IMR-90 (cell line): ENCODE measurements at regions not wholly inside any gene's neighbourhood (a gene's known extent, or its start where the extent isn't known, plus 50 kb on each side); places are given as distances from the start of the nearest gene placed in this dataset.

Experiments
- ATAC-seq: fragments of 200-7000 bp; cut with Tn5 transposase; 2 replicates; pipeline ENCODE4 v1.9.1; 2020; ENCODE audit warnings: low read depth, mild to moderate bottlenecking, moderate library complexity
- BruUV-seq: library from RNA; stranded (reverse); fragments of 400-500 nt; replicated peaks from 2 replicates; lab custom pipeline; 2021; lab: Mats Ljungman, UMichigan
- CTCF ChIA-PET: fragments of 300-600 bp; formaldehyde crosslinking; extraction: SDS; loops from one replicate; lab custom pipeline; 2021; ENCODE audit warnings: antibody characterized with exemption; lab: Yijun Ruan, JAX
- POLR2A ChIA-PET: fragments of 300-600 bp; sonication (Branson Sonifier 250); formaldehyde crosslinking; loops from one replicate; lab custom pipeline; 2022; ENCODE audit warnings: antibody characterized with exemption; ENCODE audit not compliant: unreplicated experiment; lab: Charles Lee
- DNase-seq: peaks from one replicate; pipeline ENCODE4 v3.0.0; 2013
- H2AFZ ChIP-seq: replicated peaks from 2 replicates; pipeline ENCODE3; 2013; ENCODE audit warnings: low read length, mild to moderate bottlenecking; ENCODE audit not compliant: poor library complexity
- H2AK5ac ChIP-seq: 2 replicates; pipeline ENCODE4 v1.6.1; 2013; ENCODE audit warnings: low read depth, low read length, inconsistent platforms
- H2AK9ac ChIP-seq: replicated peaks from 2 replicates; pipeline ENCODE3; 2013; ENCODE audit warnings: mild to moderate bottlenecking, low read depth, low read length, moderate library complexity; ENCODE audit not compliant: poor library complexity
- H2BK120ac ChIP-seq: 2 replicates; pipeline ENCODE4 v1.6.1; 2013; ENCODE audit warnings: low read depth, low read length, inconsistent platforms
- H2BK15ac ChIP-seq: 3 replicates; pipeline ENCODE4 v1.6.1; 2013; ENCODE audit warnings: low read depth, low read length, inconsistent platforms
- H2BK20ac ChIP-seq: 2 replicates; pipeline ENCODE4 v1.6.1; 2013; ENCODE audit warnings: low read depth, mild to moderate bottlenecking, inconsistent platforms, low read length, moderate library complexity
- H2BK5ac ChIP-seq: 2 replicates; pipeline ENCODE4 v1.6.1; 2013; ENCODE audit warnings: mild to moderate bottlenecking, low read depth, low read length, inconsistent platforms; ENCODE audit not compliant: poor library complexity, severe bottlenecking
- H3K14ac ChIP-seq: replicated peaks from 2 replicates; pipeline ENCODE4 v1.6.1; 2013; ENCODE audit warnings: low read depth, low read length, inconsistent platforms
- H3K18ac ChIP-seq: 2 replicates; pipeline ENCODE4 v1.6.1; 2013; ENCODE audit warnings: low read depth, low read length, control low read depth
- H3K23ac ChIP-seq: 2 replicates; pipeline ENCODE4 v1.6.1; 2013; ENCODE audit warnings: low read depth, low read length, inconsistent platforms
- H3K27ac ChIP-seq: 2 replicates; pipeline ENCODE4 v1.5.1; 2013; ENCODE audit warnings: mild to moderate bottlenecking, control low read depth, low read length; ENCODE audit not compliant: insufficient read depth
- H3K27me3 ChIP-seq: 2 replicates; pipeline ENCODE4 v1.6.1; 2013; ENCODE audit warnings: low read length; ENCODE audit not compliant: control insufficient read depth, insufficient read depth
- H3K36me3 ChIP-seq: 2 replicates; pipeline ENCODE4 v1.6.1; 2013; ENCODE audit warnings: low read length, mixed read lengths; ENCODE audit not compliant: control insufficient read depth, insufficient read depth
- H3K4ac ChIP-seq: 2 replicates; pipeline ENCODE4 v1.6.1; 2013; ENCODE audit warnings: low read depth, low read length, inconsistent platforms
- H3K4me1 ChIP-seq: 2 replicates; pipeline ENCODE4 v1.6.1; 2013; ENCODE audit warnings: low read length, mixed read lengths; ENCODE audit not compliant: control insufficient read depth, insufficient read depth
- H3K4me2 ChIP-seq: 2 replicates; pipeline ENCODE4 v1.6.1; 2013; ENCODE audit warnings: low read depth, mild to moderate bottlenecking, control low read depth, low read length, moderate library complexity
- H3K4me3 ChIP-seq: 2 replicates; pipeline ENCODE4 v1.5.1; 2013; ENCODE audit warnings: low read depth, mild to moderate bottlenecking, control low read depth, low read length, moderate library complexity; ENCODE audit not compliant: insufficient read depth
- H3K56ac ChIP-seq: 2 replicates; pipeline ENCODE4 v1.6.1; 2013; ENCODE audit warnings: low read length, inconsistent platforms; ENCODE audit not compliant: insufficient read depth; ENCODE audit errors: extremely low read depth
- H3K79me1 ChIP-seq, 2 experiments: 2 replicates each; pipeline ENCODE4 v1.6.1; 2013; ENCODE audit warnings: low read length in 2 of 2, inconsistent platforms in 1 of 2, low read depth in 1 of 2
- H3K9ac ChIP-seq: 2 replicates; pipeline ENCODE4 v1.6.1; 2013; ENCODE audit warnings: low read depth, low read length, control low read depth
- H3K9me1 ChIP-seq: 2 replicates; pipeline ENCODE4 v1.6.1; 2013; ENCODE audit warnings: low read length, inconsistent platforms; ENCODE audit not compliant: insufficient read depth
- H3K9me3 ChIP-seq: 2 replicates; pipeline ENCODE4 v1.6.1; 2013; ENCODE audit warnings: low read length; ENCODE audit not compliant: control insufficient read depth, insufficient read depth
- H4K20me1 ChIP-seq: 2 replicates; pipeline ENCODE4 v1.6.1; 2013; ENCODE audit warnings: low read length, inconsistent platforms; ENCODE audit not compliant: insufficient read depth
- H4K5ac ChIP-seq: 2 replicates; pipeline ENCODE4 v1.6.1; 2013; ENCODE audit warnings: mild to moderate bottlenecking, low read depth, low read length, control low read depth
- H4K8ac ChIP-seq, 2 experiments: 2 replicates each; pipeline ENCODE4 v1.6.1; 2013; ENCODE audit warnings: low read depth in 2 of 2, low read length in 2 of 2, control low read depth in 1 of 2, inconsistent platforms in 1 of 2
- H4K91ac ChIP-seq: 2 replicates; pipeline ENCODE4 v1.6.1; 2013; ENCODE audit warnings: low read depth, low read length, inconsistent platforms; ENCODE audit not compliant: insufficient read depth
- BHLHE40 ChIP-seq: fragments of 150-350 bp; IDR thresholded peaks from 2 replicates; pipeline ENCODE4 v1.6.1; 2016; ENCODE audit warnings: mild to moderate bottlenecking, low read depth, low read length
- MXI1 ChIP-seq: IDR thresholded peaks from 2 replicates; pipeline ENCODE4 v1.6.1; 2012; ENCODE audit warnings: low read depth, mild to moderate bottlenecking, low read length, moderate library complexity, borderline replicate concordance
- POLR2A ChIP-seq: IDR thresholded peaks from 2 replicates; pipeline ENCODE4 v1.6.1; 2012; ENCODE audit warnings: mild to moderate bottlenecking, low read depth, low read length
- RCOR1 ChIP-seq: IDR thresholded peaks from 2 replicates; pipeline ENCODE4 v1.6.1; 2012; ENCODE audit warnings: mild to moderate bottlenecking, low read length, improper control_type of control experiment; ENCODE audit not compliant: insufficient replicate concordance
- WGBS, 2 experiments: methylation state at CpG; one replicate each; pipeline versions ENCODE4 v1.1.5 to v1.1.7; 2013; ENCODE audit warnings: missing lambda C conversion rate in 2 of 2; ENCODE audit not compliant: insufficient read length in 1 of 2; ENCODE audit errors: extremely low coverage in 2 of 2; 5-methylcytosine and 5-hydroxymethylcytosine counted together
- dilution Hi-C: fragments of 300-500 bp; cut with HindIII; formaldehyde crosslinking; loops from one replicate; pipeline ENCODE4 v1.14.3; 2018; ENCODE audit warnings: low sequenced_read_pairs; ENCODE audit not compliant: unreplicated experiment
- in situ Hi-C: fragments of 300-500 bp; cut with MboI; formaldehyde crosslinking; loops from 3 replicates; pipeline ENCODE4 v1.14.3; 2019; ENCODE audit warnings: low sequenced_read_pairs, inconsistent platforms, mixed read lengths
- intact Hi-C: fragments of 100-400 bp; cut with micrococcal nuclease; formaldehyde crosslinking; loops from 2 replicates; pipeline ENCODE4 v1.10.0; 2022

DNA sequence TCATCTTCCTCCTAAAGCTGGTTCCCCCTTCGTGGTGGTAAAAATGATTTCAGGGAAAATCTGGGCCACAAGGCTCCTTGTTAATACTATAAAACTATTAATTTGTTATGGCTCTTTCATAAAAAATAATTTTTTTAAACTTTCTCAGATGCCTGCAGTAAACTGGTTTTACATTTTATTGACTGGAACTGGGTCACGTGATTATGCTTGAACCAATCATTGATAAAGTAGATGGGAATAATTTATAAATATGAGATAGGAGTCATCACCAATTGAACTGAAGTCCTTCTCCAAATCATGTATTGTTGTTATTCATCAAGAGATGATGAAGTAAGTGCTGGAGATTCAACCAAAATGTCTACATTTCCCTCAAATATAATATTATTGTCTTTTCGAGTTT lies 138.4 kb downstream of the SLC17A6 start:
- ATAC-seq: no peak
- no peak overlapping the region for H3K23ac ChIP-seq
- in situ Hi-C loops: no loop called here

More for the DNA sequence above, 138.4 kb downstream of the SLC17A6 start:
- Histone ChIP-seq H2BK5ac (no peak overlapping the region), H2AK9ac (no peak overlapping the region), H3K36me3 (no peaks in the 10 kb centered on the region), H3K14ac (no peak overlapping the region), H2BK120ac (no peak overlapping the region), H2AFZ (no peak overlapping the region), H4K91ac (no peak overlapping the region), H3K4me3 (no peak overlapping the region), H3K9me1 (no peaks in the 10 kb centered on the region), H3K18ac (no peak overlapping the region), H3K4me1 (no peaks in the 10 kb centered on the region), H3K27ac (no peak overlapping the region), H2BK20ac (no peak overlapping the region), H4K20me1 (no peaks in the 10 kb centered on the region), H3K4me2 (no peak overlapping the region), H4K5ac (no peak overlapping the region), H2AK5ac (no peak overlapping the region), H3K4ac (no peak overlapping the region), H2BK15ac (no peak overlapping the region), H4K8ac (no peak overlapping the region), H3K79me1 (no peaks in the 10 kb centered on the region), H3K56ac (no peak overlapping the region), H3K9ac (no peak overlapping the region), H3K27me3 (no peaks in the 10 kb centered on the region), H3K9me3 (no peaks in the 10 kb centered on the region)
- TF ChIP-seq RCOR1 (no peak), POLR2A (no peak), MXI1 (no peak), BHLHE40 (no peak)
- no CpG with 5 or more reads among the region's 3 CpGs for WGBS, 2 experiments
- intact Hi-C loops: no loop called here
- dilution Hi-C loops: no loop called here
- ChIA-PET POLR2A (no interaction called here), CTCF (no interaction called here)
- no TSS peak for BruUV-seq
- no peak for DNase-seq
